ENCODE measurements at regions not wholly inside any gene's neighbourhood (a gene's known extent, or its start where the extent isn't known, plus 50 kb on each side); places are given as distances from the start of the nearest gene placed in this dataset.

GRCh38 chr2:145323512-145323911, 803.6 kb upstream of the ZEB2 start:
- Mint-ChIP-seq H3K27ac (no peak overlapping the region), H3K9me3 (no peaks in the 10 kb centered on the region), H3K27me3 (no peaks in the 10 kb centered on the region), H3K36me3 (ENCODE audit: low read depth) (no peaks in the 10 kb centered on the region), H3K4me1 (peaks cover 23% of the 10 kb centered on the region), H3K4me3 (peak overlapping the region; percentile 27)
- peak; percentile 94 for ATAC-seq
- DNase-seq: no peak

DNA sequence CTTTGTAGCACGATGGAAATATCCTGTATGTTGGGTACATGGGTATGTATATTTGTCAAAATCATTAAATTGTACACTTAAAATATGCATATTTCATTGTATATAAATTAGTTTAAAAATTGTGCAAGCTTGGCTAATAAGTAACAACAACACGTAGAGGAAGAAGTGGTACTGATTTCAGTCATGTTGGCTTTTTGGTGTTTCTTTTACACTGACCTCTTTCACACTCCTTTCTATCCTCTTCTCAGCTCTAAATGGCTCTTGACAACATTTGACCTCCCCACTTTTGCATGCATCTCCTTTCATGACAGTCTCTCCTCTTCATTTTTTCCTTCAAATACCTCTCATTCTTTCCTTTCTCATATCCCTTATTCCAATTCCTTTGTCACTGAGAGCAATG, 801.4 kb upstream of the ZEB2 start:
- no peak for ATAC-seq
- Mint-ChIP-seq H3K27me3 (no peaks in the 10 kb centered on the region), H3K27ac (no peak overlapping the region), H3K4me3 (no peak overlapping the region), H3K9me3 (no peaks in the 10 kb centered on the region), H3K36me3 (ENCODE audit: low read depth) (no peaks in the 10 kb centered on the region), H3K4me1 (peaks cover 23% of the 10 kb centered on the region)
- DNase-seq: no peak

- Mint-ChIP-seq H3K4me1 (no peaks in the 10 kb centered on the region), H3K36me3 (ENCODE audit: low read depth) (no peaks in the 10 kb centered on the region), H3K27ac (no peak overlapping the region), H3K9me3 (peaks cover 6% of the 10 kb centered on the region), H3K4me3 (no peak overlapping the region), H3K27me3 (peaks cover 4% of the 10 kb centered on the region)
- ATAC-seq: no peak
- no peak for DNase-seq
Measured at GRCh38 chr2:145316496-145316895, 796.6 kb upstream of the ZEB2 start.

DNA sequence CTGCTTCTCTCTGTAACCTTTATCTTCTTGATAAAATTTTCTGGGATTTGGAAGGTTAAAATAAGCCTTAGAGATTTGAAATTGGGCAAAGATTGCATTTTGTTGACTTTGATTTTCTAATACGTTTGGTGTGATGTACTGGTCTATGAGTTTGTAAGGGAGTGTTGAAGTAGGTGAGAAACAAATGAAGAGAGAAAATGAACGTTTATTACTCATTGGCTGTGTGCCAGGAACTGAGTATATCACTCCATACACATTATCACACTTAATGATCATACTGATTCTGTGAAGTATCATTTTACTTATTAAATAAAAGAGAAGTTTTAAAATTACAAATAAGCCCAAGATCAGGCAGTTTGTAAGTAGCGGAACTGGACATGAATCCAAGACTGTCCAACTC, 795.1 kb upstream of the ZEB2 start:
- Mint-ChIP-seq H3K27me3 (peaks cover 6% of the 10 kb centered on the region), H3K36me3 (ENCODE audit: low read depth) (no peaks in the 10 kb centered on the region), H3K9me3 (peaks cover 11% of the 10 kb centered on the region), H3K4me3 (no peak overlapping the region), H3K27ac (no peak overlapping the region), H3K4me1 (no peaks in the 10 kb centered on the region)
- DNase-seq (no peak), ATAC-seq (no peak)

DNA sequence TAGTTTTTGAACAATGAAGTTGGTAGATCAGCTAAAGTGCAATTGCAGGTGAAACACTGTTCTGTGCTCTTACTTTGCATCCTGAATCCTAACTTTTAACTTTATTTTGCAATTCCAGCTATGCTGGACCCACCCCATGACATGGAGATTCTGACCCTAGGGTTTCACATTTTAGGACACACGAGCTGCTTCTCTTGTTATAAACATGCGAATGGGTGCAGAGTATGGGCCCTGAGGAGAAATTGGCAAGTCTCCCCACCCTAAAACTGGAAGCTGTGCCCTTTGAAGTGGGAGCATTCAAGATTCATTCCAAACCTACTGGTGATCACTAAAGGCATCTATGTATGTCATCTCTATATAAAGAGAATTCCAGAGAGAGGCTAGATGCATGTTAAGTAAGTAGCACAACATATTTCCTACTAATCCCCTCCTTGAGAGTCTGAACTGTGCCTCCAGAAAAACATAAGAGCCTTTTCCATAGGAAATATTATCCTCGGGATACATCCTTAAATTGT, 794.3 kb upstream of the ZEB2 start:
- ATAC-seq (no peak), DNase-seq (no peak)
- no peaks in the 10 kb centered on the region for H3K36me3 Mint-ChIP-seq (ENCODE audit: low read depth)
- no peaks in the 10 kb centered on the region for H3K4me1 Mint-ChIP-seq
- H3K27ac Mint-ChIP-seq: no peak overlapping the region
- peaks cover 6% of the 10 kb centered on the region for H3K27me3 Mint-ChIP-seq
- peaks cover 13% of the 10 kb centered on the region for H3K9me3 Mint-ChIP-seq
- no peak overlapping the region for H3K4me3 Mint-ChIP-seq

DNA sequence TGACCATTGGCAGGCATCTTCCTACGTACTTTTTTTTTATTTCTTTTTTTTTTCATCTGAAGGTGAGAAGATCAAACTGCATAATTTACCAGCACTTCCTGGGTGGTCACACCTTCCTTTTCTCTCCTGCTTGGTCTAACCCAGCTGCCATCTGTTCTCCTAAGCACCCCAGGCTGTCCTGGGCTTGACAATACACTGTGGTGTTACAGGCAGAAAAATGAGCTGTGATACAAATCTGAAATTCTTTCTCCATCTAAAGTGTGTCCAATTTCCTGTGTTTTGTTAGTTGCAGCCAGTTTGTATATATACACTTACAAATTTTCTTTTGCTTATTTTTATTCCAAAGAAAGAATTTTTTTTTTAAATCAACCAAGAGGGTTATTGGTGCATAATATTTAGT, 786.0 kb upstream of the ZEB2 start:
- DNase-seq: no peak
- ATAC-seq: no peak

GRCh38 chr2:145304501-145304900, 784.6 kb upstream of the ZEB2 start:
- Mint-ChIP-seq H3K4me1 (no peaks in the 10 kb centered on the region), H3K36me3 (ENCODE audit: low read depth) (no peaks in the 10 kb centered on the region), H3K4me3 (no peak overlapping the region), H3K27ac (no peak overlapping the region), H3K9me3 (peaks cover 4% of the 10 kb centered on the region), H3K27me3 (peaks cover 4% of the 10 kb centered on the region)
- no peak for ATAC-seq
- no peak for DNase-seq

More for the DNA sequence above, 786.0 kb upstream of the ZEB2 start:
- H3K4me1 Mint-ChIP-seq: no peaks in the 10 kb centered on the region
- no peak overlapping the region for H3K27ac Mint-ChIP-seq
- H3K4me3 Mint-ChIP-seq: no peak overlapping the region
- no peaks in the 10 kb centered on the region for H3K36me3 Mint-ChIP-seq (ENCODE audit: low read depth)
- H3K27me3 Mint-ChIP-seq: peaks cover 6% of the 10 kb centered on the region
- H3K9me3 Mint-ChIP-seq: peaks cover 4% of the 10 kb centered on the region

GRCh38 chr2:145303536-145303935, 783.6 kb upstream of the ZEB2 start:
- H3K36me3 Mint-ChIP-seq (ENCODE audit: low read depth): no peaks in the 10 kb centered on the region
- no peak overlapping the region for H3K4me3 Mint-ChIP-seq
- DNase-seq (no peak), ATAC-seq (no peak)
- no peak overlapping the region for H3K27ac Mint-ChIP-seq
- peaks cover 7% of the 10 kb centered on the region for H3K27me3 Mint-ChIP-seq
- no peaks in the 10 kb centered on the region for H3K4me1 Mint-ChIP-seq
- no peaks in the 10 kb centered on the region for H3K9me3 Mint-ChIP-seq

DNA sequence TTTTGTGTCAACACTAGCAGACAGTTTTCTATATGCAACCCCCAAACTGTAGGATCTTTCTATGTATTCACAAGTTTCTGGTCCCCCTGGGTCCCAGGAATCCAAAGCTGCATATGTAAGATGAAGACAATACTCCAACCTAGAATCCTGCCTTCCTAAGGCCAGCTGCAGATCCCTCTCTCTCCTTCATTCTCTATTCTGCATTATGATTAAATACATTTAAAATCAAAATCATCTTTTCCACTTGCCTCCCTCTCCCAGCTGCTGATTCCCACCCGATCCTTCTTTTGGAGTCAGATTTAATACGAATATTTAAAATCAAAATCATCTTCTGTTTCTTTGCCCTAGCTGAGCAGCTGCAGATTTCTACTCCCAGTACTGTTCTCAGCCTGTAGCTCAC, 783.0 kb upstream of the ZEB2 start:
- DNase-seq: no peak
- Mint-ChIP-seq H3K36me3 (ENCODE audit: low read depth) (no peaks in the 10 kb centered on the region), H3K27me3 (peaks cover 7% of the 10 kb centered on the region), H3K9me3 (no peaks in the 10 kb centered on the region), H3K4me3 (no peak overlapping the region), H3K4me1 (no peaks in the 10 kb centered on the region), H3K27ac (no peak overlapping the region)
- ATAC-seq: no peak

- H3K4me1 Mint-ChIP-seq: no peaks in the 10 kb centered on the region
- no peaks in the 10 kb centered on the region for H3K9me3 Mint-ChIP-seq
- H3K4me3 Mint-ChIP-seq: no peak overlapping the region
- H3K27me3 Mint-ChIP-seq: peaks cover 7% of the 10 kb centered on the region
- ATAC-seq (no peak), DNase-seq (no peak)
- no peaks in the 10 kb centered on the region for H3K36me3 Mint-ChIP-seq (ENCODE audit: low read depth)
- H3K27ac Mint-ChIP-seq: no peak overlapping the region
Measured at GRCh38 chr2:145302451-145302850, 782.5 kb upstream of the ZEB2 start.

- Mint-ChIP-seq H3K36me3 (ENCODE audit: low read depth) (no peaks in the 10 kb centered on the region), H3K27me3 (peaks cover 5% of the 10 kb centered on the region), H3K4me3 (no peak overlapping the region), H3K4me1 (no peaks in the 10 kb centered on the region), H3K9me3 (no peaks in the 10 kb centered on the region), H3K27ac (no peak overlapping the region)
- DNase-seq: no peak
- no peak for ATAC-seq
Measured at GRCh38 chr2:145299368-145299767, 779.4 kb upstream of the ZEB2 start.

DNA sequence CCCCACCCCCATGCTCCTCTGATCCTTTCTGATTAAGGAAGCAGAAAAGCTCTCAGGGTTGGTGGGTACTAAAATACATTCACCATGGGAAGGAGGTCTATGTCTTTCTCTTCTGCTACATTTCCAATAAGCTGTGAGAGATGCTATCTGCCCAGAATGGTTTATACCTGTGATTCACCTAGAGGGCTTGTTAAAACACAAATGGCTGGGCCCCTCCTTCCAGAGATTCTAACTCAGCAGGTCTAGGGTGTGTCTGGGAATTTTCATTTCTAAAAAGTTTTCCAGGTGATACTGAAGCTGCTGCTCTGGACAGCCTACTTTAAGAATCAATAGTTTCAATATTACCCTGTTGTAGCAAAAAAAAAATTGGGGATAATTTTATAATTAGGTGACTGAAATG, 772.2 kb upstream of the ZEB2 start:
- no peaks in the 10 kb centered on the region for H3K4me1 Mint-ChIP-seq
- H3K9me3 Mint-ChIP-seq: no peaks in the 10 kb centered on the region
- H3K36me3 Mint-ChIP-seq (ENCODE audit: low read depth): no peaks in the 10 kb centered on the region
- H3K27me3 Mint-ChIP-seq: peaks cover 3% of the 10 kb centered on the region
- no peak for ATAC-seq
- no peak overlapping the region for H3K4me3 Mint-ChIP-seq
- DNase-seq: no peak
- H3K27ac Mint-ChIP-seq: no peak overlapping the region

- DNase-seq: no peak
- Mint-ChIP-seq H3K27ac (no peak overlapping the region), H3K4me1 (no peaks in the 10 kb centered on the region), H3K27me3 (peaks cover 8% of the 10 kb centered on the region), H3K36me3 (ENCODE audit: low read depth) (no peaks in the 10 kb centered on the region), H3K4me3 (no peak overlapping the region), H3K9me3 (no peaks in the 10 kb centered on the region)
- no peak for ATAC-seq
Measured at GRCh38 chr2:145290986-145291385, 771.1 kb upstream of the ZEB2 start.

DNA sequence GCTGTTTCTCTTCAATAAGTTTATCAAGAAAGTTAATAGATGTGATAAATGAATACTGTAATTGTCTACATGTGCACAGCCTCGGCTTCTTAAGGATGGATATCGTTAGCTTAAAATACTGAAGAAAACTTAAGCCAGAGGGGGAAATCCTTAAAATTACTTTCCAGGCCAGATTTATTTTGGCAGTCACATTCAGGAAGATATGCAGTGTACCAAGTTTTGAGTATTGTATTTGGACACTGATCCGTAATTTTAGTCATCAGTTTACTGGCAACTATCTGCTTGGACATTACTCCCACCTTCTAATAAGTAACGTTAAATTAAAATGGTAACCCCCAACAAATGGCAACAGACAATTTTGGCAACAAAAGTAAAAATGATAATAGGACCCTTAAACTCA, 770.0 kb upstream of the ZEB2 start:
- Mint-ChIP-seq H3K27ac (no peak overlapping the region), H3K4me1 (no peaks in the 10 kb centered on the region), H3K27me3 (peaks cover 8% of the 10 kb centered on the region), H3K9me3 (no peaks in the 10 kb centered on the region), H3K4me3 (no peak overlapping the region), H3K36me3 (ENCODE audit: low read depth) (no peaks in the 10 kb centered on the region)
- DNase-seq (no peak), ATAC-seq (no peak)

GRCh38 chr2:145288650-145289496, 769.0 kb upstream of the ZEB2 start:
- no peak overlapping the region for H3K27ac Mint-ChIP-seq

More at GRCh38 chr2:145288650-145289496, 769.0 kb upstream of the ZEB2 start:
- H3K27me3 Mint-ChIP-seq: peaks cover 8% of the 10 kb centered on the region
- no peak for ATAC-seq
- H3K4me3 Mint-ChIP-seq: no peak overlapping the region
- no peaks in the 10 kb centered on the region for H3K9me3 Mint-ChIP-seq
- DNase-seq: no peak
- no peaks in the 10 kb centered on the region for H3K4me1 Mint-ChIP-seq
- no peaks in the 10 kb centered on the region for H3K36me3 Mint-ChIP-seq (ENCODE audit: low read depth)
